ENCODE measurements at regions not wholly inside any gene's neighbourhood (a gene's known extent, or its start where the extent isn't known, plus 50 kb on each side); places are given as distances from the start of the nearest gene placed in this dataset.

GRCh38 chrX:40424259-40424658 lies 156.5 kb upstream of the ATP6AP2 start:
- DNase-seq (ENCODE audit: low spot score), result no peak
- Mint-ChIP-seq H3K27me3 (ENCODE audit: unreplicated experiment) (no peaks in the 10 kb centered on the region), H3K36me3 (ENCODE audit: low read depth, unreplicated experiment) (no peaks in the 10 kb centered on the region), H3K4me1 (ENCODE audit: unreplicated experiment) (peaks cover 2% of the 10 kb centered on the region), H3K9me3 (ENCODE audit: unreplicated experiment) (no peaks in the 10 kb centered on the region), H3K4me3 (ENCODE audit: unreplicated experiment) (no peak overlapping the region), H3K27ac (ENCODE audit: unreplicated experiment) (no peak overlapping the region)
- TF ChIP-seq, protein P1, sequence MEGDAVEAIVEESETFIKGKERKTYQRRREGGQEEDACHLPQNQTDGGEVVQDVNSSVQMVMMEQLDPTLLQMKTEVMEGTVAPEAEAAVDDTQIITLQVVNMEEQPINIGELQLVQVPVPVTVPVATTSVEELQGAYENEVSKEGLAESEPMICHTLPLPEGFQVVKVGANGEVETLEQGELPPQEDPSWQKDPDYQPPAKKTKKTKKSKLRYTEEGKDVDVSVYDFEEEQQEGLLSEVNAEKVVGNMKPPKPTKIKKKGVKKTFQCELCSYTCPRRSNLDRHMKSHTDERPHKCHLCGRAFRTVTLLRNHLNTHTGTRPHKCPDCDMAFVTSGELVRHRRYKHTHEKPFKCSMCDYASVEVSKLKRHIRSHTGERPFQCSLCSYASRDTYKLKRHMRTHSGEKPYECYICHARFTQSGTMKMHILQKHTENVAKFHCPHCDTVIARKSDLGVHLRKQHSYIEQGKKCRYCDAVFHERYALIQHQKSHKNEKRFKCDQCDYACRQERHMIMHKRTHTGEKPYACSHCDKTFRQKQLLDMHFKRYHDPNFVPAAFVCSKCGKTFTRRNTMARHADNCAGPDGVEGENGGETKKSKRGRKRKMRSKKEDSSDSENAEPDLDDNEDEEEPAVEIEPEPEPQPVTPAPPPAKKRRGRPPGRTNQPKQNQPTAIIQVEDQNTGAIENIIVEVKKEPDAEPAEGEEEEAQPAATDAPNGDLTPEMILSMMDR (IDR thresholded peaks at IDR 0.05; ENCODE audit: unreplicated experiment), result no peak

DNA sequence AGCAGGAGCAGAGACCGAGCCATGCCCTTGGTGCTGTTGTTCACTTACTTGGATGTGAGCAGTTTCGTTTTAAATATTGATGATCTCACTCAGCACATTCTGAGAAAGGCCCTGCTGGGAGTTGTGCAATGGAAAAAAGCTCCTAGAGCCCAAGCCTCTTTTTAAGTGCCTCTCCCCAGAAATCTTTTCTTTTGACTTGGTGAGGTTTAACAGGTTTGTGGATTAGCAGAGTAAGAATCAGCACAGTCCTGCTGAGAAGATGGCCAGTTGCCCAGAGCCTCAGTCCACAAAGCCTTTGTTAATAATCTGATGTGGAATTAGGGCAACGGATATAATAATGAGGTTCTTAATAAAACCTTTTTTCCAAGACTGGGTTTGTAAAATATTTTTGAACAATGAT lies 157.5 kb upstream of the ATP6AP2 start:
- H3K27me3 Mint-ChIP-seq (ENCODE audit: unreplicated experiment), result no peaks in the 10 kb centered on the region
- no peak overlapping the region for H3K27ac Mint-ChIP-seq (ENCODE audit: unreplicated experiment)
- peaks cover 2% of the 10 kb centered on the region for H3K4me1 Mint-ChIP-seq (ENCODE audit: unreplicated experiment)
- TF ChIP-seq, protein P1 (IDR thresholded peaks at IDR 0.05; ENCODE audit: unreplicated experiment), result no peak
- DNase-seq (ENCODE audit: low spot score), result no peak
- H3K36me3 Mint-ChIP-seq (ENCODE audit: low read depth, unreplicated experiment), result no peaks in the 10 kb centered on the region
- H3K9me3 Mint-ChIP-seq (ENCODE audit: unreplicated experiment), result no peaks in the 10 kb centered on the region
- H3K4me3 Mint-ChIP-seq (ENCODE audit: unreplicated experiment), result no peak overlapping the region

- Mint-ChIP-seq H3K9me3 (ENCODE audit: unreplicated experiment) (no peaks in the 10 kb centered on the region), H3K27ac (ENCODE audit: unreplicated experiment) (no peak overlapping the region), H3K36me3 (ENCODE audit: low read depth, unreplicated experiment) (no peaks in the 10 kb centered on the region), H3K27me3 (ENCODE audit: unreplicated experiment) (no peaks in the 10 kb centered on the region), H3K4me3 (ENCODE audit: unreplicated experiment) (no peak overlapping the region), H3K4me1 (ENCODE audit: unreplicated experiment) (peaks cover 2% of the 10 kb centered on the region)
- TF ChIP-seq, protein P1 (IDR thresholded peaks at IDR 0.05; ENCODE audit: unreplicated experiment), result no peak
- DNase-seq (ENCODE audit: low spot score), result no peak
Measured at GRCh38 chrX:40422021-40422420, 158.7 kb upstream of the ATP6AP2 start.

- H3K9me3 Mint-ChIP-seq (ENCODE audit: unreplicated experiment), result no peaks in the 10 kb centered on the region
- H3K27me3 Mint-ChIP-seq (ENCODE audit: unreplicated experiment), result no peaks in the 10 kb centered on the region
- H3K27ac Mint-ChIP-seq (ENCODE audit: unreplicated experiment), result no peak overlapping the region
- TF ChIP-seq, protein P1 (IDR thresholded peaks at IDR 0.05; ENCODE audit: unreplicated experiment), result no peak
- DNase-seq (ENCODE audit: low spot score), result no peak
- H3K36me3 Mint-ChIP-seq (ENCODE audit: low read depth, unreplicated experiment), result no peaks in the 10 kb centered on the region
- no peak overlapping the region for H3K4me3 Mint-ChIP-seq (ENCODE audit: unreplicated experiment)
- peaks cover 2% of the 10 kb centered on the region for H3K4me1 Mint-ChIP-seq (ENCODE audit: unreplicated experiment)
Measured at GRCh38 chrX:40420899-40421729, 159.7 kb upstream of the ATP6AP2 start.

DNA sequence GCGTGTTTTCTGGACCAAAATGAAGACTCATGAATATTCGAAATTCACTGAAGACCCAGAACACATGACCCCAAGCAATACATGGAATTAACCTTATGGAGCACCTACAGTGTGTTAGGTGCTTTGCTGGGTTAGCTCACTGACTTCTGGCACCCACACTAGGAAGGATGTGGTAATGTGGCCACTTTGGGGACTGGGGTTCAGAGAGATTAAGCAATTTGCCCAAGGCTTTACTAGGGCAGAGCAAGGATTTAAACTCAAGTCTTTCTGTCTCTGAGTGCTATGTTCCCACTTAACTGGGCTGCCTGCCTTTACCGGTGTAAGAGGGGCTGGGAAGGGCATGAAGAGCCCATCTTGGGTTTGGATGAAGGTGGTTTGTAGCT lies 162.0 kb upstream of the ATP6AP2 start:
- Mint-ChIP-seq H3K36me3 (ENCODE audit: low read depth, unreplicated experiment) (no peaks in the 10 kb centered on the region), H3K4me3 (ENCODE audit: unreplicated experiment) (no peak overlapping the region), H3K4me1 (ENCODE audit: unreplicated experiment) (peaks cover 2% of the 10 kb centered on the region), H3K9me3 (ENCODE audit: unreplicated experiment) (no peaks in the 10 kb centered on the region), H3K27me3 (ENCODE audit: unreplicated experiment) (no peaks in the 10 kb centered on the region), H3K27ac (ENCODE audit: unreplicated experiment) (no peak overlapping the region)
- TF ChIP-seq, protein P1 (IDR thresholded peaks at IDR 0.05; ENCODE audit: unreplicated experiment), result no peak
- DNase-seq (ENCODE audit: low spot score), result no peak

All from endothelial cell (in vitro differentiated cells).